ENCODE measurements at regions not wholly inside any gene's neighbourhood (a gene's known extent, or its start where the extent isn't known, plus 50 kb on each side); places are given as distances from the start of the nearest gene placed in this dataset.

DNA sequence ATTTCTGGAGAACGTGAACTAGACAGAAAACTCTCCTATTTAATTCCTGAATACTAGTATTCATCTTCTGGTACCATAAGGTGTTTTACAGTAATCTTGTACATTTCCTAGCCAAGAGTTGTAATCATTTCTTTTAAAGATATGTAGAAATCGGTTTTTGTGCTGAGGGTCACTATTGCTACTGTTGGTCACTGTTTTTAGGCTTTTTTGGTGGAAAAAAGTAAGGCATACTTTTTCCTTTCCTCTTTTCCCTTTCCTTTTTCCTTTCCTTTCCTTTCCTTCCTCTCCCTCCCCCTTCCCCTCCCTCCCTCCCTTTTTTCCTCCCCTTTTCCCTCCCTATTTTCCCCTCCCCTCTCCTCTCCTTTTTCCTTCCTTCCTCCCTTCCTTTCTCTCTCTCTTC is 706.4 kb upstream of the GOT2 start:
- Mint-ChIP-seq H3K36me3 (ENCODE audit: unreplicated experiment) (no peaks in the 10 kb centered on the region), H3K4me3 (ENCODE audit: unreplicated experiment) (no peak overlapping the region), H3K27ac (ENCODE audit: unreplicated experiment) (no peak overlapping the region), H3K27me3 (ENCODE audit: unreplicated experiment) (peaks cover 2% of the 10 kb centered on the region), H3K4me1 (ENCODE audit: low read depth, unreplicated experiment) (no peaks in the 10 kb centered on the region), H3K9me3 (ENCODE audit: unreplicated experiment) (no peaks in the 10 kb centered on the region)
- TF ChIP-seq CTCF (IDR thresholded peaks at IDR 0.05; ENCODE audit: partially characterized antibody, unreplicated experiment) = no peak
- DNase-seq = no peak

- Mint-ChIP-seq H3K27ac (ENCODE audit: unreplicated experiment) (no peak overlapping the region), H3K36me3 (ENCODE audit: unreplicated experiment) (no peaks in the 10 kb centered on the region), H3K4me1 (ENCODE audit: low read depth, unreplicated experiment) (no peaks in the 10 kb centered on the region), H3K27me3 (ENCODE audit: unreplicated experiment) (no peaks in the 10 kb centered on the region), H3K9me3 (ENCODE audit: unreplicated experiment) (peaks cover 2% of the 10 kb centered on the region), H3K4me3 (ENCODE audit: unreplicated experiment) (no peak overlapping the region)
- DNase-seq = no peak
- TF ChIP-seq CTCF (IDR thresholded peaks at IDR 0.05; ENCODE audit: partially characterized antibody, unreplicated experiment) = no peak
Measured at GRCh38 chr16:59432896-59433295, 698.8 kb upstream of the GOT2 start.

DNA sequence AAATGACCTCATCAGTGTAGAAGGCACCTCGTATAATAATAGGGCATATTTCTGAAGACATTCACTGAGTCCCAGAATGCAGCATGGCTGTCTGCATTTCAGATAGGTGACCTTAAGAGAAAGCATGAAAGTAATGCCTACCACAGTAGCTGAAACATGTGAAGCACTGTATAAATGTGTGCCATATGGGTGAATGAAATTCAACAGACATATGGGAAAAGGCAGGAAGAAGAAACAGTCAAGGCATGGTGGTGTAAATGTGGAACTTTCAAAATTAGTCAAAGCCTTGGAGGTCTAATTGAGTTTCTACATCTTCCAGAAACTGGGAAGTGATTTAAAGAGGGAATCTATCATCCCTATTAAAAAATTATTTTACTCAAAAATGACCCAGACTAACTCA is 698.2 kb upstream of the GOT2 start:
- Mint-ChIP-seq H3K27me3 (ENCODE audit: unreplicated experiment) (no peaks in the 10 kb centered on the region), H3K27ac (ENCODE audit: unreplicated experiment) (no peak overlapping the region), H3K4me3 (ENCODE audit: unreplicated experiment) (no peak overlapping the region), H3K36me3 (ENCODE audit: unreplicated experiment) (no peaks in the 10 kb centered on the region), H3K9me3 (ENCODE audit: unreplicated experiment) (peaks cover 2% of the 10 kb centered on the region), H3K4me1 (ENCODE audit: low read depth, unreplicated experiment) (no peaks in the 10 kb centered on the region)
- TF ChIP-seq CTCF (IDR thresholded peaks at IDR 0.05; ENCODE audit: partially characterized antibody, unreplicated experiment) = no peak
- DNase-seq = no peak

DNA sequence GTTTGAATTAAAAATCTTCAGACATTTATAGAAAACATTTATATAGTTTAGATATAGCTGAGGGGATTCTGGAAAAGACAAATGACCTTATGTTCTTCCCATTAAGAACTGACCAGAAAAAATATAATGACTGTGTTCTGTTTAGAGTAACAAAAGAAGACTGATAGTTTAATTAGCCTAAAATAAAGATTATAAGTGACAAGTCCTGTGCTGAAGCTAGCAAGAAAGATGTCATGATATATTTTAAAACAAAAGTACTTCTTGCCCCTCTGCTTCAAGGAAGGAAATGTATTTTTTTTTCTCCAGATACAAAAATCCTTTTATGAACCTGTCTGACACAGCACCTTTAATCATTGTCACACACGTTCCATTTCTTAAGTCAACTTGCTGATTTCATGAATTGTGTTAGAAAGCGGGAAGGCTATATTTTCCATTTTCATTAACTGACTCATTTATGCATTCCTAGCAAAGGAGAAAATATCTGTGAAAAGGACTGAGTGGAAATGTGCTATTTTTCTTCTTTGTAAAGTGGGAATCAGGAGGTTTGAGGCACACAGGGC is 690.7 kb upstream of the GOT2 start:
- H3K4me1 Mint-ChIP-seq (ENCODE audit: low read depth, unreplicated experiment) = no peaks in the 10 kb centered on the region
- H3K27me3 Mint-ChIP-seq (ENCODE audit: unreplicated experiment) = no peaks in the 10 kb centered on the region
- H3K9me3 Mint-ChIP-seq (ENCODE audit: unreplicated experiment) = peaks cover 1% of the 10 kb centered on the region
- TF ChIP-seq CTCF (IDR thresholded peaks at IDR 0.05; ENCODE audit: partially characterized antibody, unreplicated experiment) = no peak
- H3K4me3 Mint-ChIP-seq (ENCODE audit: unreplicated experiment) = no peak overlapping the region
- H3K36me3 Mint-ChIP-seq (ENCODE audit: unreplicated experiment) = no peaks in the 10 kb centered on the region
- no peak overlapping the region for H3K27ac Mint-ChIP-seq (ENCODE audit: unreplicated experiment)
- no peak for DNase-seq

- H3K9me3 Mint-ChIP-seq (ENCODE audit: unreplicated experiment) = no peaks in the 10 kb centered on the region
Measured at GRCh38 chr16:59411961-59412841, 678.1 kb upstream of the GOT2 start.

More at GRCh38 chr16:59411961-59412841, 678.1 kb upstream of the GOT2 start:
- peaks cover 3% of the 10 kb centered on the region for H3K27me3 Mint-ChIP-seq (ENCODE audit: unreplicated experiment)
- no peak for TF ChIP-seq CTCF (IDR thresholded peaks at IDR 0.05; ENCODE audit: partially characterized antibody, unreplicated experiment)
- no peaks in the 10 kb centered on the region for H3K4me1 Mint-ChIP-seq (ENCODE audit: low read depth, unreplicated experiment)
- DNase-seq = no peak
- H3K27ac Mint-ChIP-seq (ENCODE audit: unreplicated experiment) = no peak overlapping the region
- H3K4me3 Mint-ChIP-seq (ENCODE audit: unreplicated experiment) = no peak overlapping the region
- H3K36me3 Mint-ChIP-seq (ENCODE audit: unreplicated experiment) = no peaks in the 10 kb centered on the region

Data from glutamatergic neuron (in vitro differentiated cells).